ENCODE measurements at regions not wholly inside any gene's neighbourhood (a gene's known extent, or its start where the extent isn't known, plus 50 kb on each side); places are given as distances from the start of the nearest gene placed in this dataset.
"Not testable (repeated sequence)": the region's sequence is repeated elsewhere in the genome, so short reads cannot be mapped to it uniquely, and the experiment has no call there.

- TF ChIP-seq CTCF, POLR2A, EP300 (IDR thresholded peaks at IDR 0.05): not testable (repeated sequence)
Measured at GRCh38 chr1:215448014-215448413, 119.1 kb upstream of the KCTD3 start.

Data from tibial nerve (tissue), 4 donors.